SKM-1 treated with dmso at 0.1 percent for 144 hours (cell line): ENCODE measurements at regions not wholly inside any gene's neighbourhood (a gene's known extent, or its start where the extent isn't known, plus 50 kb on each side); places are given as distances from the start of the nearest gene placed in this dataset.
A peak's percentile ranks its signal among the peaks of the same experiment; 100 is the strongest.
"Not testable (repeated sequence)": the region's sequence is repeated elsewhere in the genome, so short reads cannot be mapped to it uniquely, and the experiment has no call there.

ENCODE experiments used
- DNase-seq: peaks from one replicate; lab custom pipeline; 2025; ENCODE audit not compliant: unreplicated experiment; lab: John Stamatoyannopoulos, UW

DNA sequence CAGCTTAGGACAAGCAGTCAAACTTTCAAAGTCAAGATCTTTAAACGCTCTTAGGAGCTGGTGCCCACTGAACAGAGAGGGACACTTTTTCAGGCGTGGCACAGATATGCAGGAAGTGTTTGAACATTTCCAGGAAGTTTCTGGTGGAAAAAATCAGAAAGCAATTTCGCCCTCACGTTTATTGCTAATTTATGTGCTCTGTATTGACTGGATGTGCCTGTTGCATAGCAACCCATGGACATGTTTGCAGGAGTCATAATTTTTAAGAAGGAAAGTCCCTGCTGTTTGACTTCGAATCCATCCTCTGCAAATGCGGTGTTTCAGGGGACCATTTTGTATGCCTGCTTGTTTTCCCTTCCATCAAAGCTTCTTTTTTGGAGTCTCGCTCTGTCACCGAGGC, 239.9 kb upstream of the IRF2BP2 start:
- DNase-seq: no peak

DNA sequence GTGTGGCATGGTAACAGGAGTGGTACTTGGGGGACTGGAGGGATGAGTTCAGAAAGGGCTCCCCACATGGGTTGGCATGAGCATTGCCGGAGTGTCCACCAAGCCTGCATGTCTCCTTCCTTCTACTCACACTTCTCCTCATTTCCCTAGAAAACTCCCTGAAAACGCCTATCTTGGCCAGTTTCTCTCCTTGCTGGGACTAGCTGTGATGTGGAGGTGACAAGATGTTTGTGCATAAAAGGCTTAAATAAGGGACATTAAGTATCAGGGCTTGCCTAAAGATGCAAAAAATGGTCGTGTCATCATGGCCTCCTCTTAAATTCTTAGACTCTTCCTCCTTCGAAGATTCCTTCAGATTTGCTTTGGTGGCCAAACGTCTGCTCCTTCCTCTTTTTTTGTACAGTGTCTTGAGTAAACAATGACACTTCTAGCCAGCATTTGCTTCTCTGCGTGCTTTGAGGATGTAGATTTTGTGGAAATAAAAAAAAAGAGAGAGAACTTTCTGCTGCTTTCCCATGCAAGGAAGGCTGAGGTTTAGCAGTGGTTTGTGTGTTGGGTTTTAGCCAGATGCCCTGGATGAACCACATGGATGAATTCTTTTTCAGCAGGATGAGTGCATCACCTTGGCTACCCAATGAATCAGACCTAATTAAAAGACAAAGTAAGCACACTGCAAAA, 239.1 kb upstream of the IRF2BP2 start:
- peak; percentile 98 for DNase-seq

GRCh38 chr1:234846813-234847212, 236.8 kb upstream of the IRF2BP2 start:
- not testable (repeated sequence) for DNase-seq

DNA sequence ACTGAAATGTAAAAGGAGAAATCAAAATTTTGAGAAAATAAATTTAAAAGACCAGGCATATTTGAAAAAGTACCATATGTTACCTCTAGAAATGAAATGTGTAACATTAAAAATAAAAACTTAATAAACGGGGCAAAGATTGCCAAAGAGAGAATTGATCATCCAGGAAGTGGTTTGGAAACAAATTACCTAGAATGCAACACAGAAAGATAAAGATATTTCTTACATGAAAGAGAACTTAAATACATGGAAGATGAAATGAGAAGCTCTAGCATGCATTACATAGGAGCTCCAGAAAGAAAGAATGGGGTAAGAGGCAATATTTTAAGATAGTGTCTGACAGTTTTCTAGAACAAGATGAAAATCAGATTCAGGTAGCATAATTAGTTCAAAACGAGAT, 235.9 kb upstream of the IRF2BP2 start:
- DNase-seq: no peak

DNA sequence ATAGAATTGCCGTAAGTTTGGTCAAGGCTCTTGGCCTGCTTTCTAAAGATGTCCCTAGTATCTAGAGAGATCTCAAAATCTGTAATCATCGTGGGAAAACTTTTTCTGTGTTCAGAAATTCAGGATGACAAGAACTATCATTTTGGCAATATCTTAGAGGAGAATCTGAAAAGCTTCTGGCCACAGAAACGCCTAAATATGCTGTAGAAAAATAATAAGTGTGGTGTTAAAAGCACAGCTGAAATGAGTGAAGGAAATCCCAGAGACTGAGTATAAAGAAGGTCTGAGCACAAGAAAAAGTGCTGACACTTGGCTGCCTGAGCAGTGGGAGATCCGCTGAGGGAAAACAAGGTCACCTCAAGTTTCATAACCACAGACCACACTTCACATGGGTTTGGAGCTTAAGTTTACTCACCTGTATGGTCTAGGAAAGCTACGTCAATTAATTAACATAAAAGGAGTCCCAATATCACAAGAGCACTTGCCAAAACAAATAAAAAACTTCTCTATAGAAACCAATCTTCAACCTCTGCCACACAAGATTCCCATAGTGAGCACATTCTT, 235.2 kb upstream of the IRF2BP2 start:
- DNase-seq: no peak

DNA sequence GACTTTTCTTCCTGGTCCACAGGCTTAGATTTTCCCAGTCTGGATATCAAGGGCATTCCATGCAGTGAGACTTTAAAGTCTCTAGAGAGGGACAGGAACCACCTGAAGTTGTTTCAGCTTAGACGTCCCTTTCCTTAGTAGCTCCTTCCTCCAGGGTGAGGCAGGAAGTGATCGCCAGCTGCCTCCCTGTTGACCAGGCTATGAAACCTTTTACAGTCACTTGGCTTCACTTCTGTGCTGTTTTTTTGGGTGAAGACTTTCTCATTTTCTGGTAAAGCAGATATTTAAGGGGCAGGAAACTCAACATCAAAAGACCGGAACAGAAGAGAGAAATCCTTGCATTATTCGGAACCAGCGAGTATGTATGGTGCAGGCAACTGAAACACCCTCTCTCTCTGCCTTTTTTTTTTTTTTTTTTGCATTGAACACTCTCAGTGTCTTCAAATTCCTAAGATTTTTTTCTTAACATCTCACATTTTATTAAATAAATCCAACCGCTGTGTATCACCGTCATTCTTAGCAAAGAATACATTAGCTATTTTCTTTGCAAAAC, 234.6 kb upstream of the IRF2BP2 start:
- peak; percentile 23 for DNase-seq

GRCh38 chr1:234843946-234844345, 234.0 kb upstream of the IRF2BP2 start:
- no peak for DNase-seq

GRCh38 chr1:234842726-234843641, 233.0 kb upstream of the IRF2BP2 start:
- DNase-seq: no peak

- DNase-seq: peak; percentile 100
These were observed 231.8 kb upstream of the IRF2BP2 start for GRCh38 chr1:234841710-234842231.

DNA sequence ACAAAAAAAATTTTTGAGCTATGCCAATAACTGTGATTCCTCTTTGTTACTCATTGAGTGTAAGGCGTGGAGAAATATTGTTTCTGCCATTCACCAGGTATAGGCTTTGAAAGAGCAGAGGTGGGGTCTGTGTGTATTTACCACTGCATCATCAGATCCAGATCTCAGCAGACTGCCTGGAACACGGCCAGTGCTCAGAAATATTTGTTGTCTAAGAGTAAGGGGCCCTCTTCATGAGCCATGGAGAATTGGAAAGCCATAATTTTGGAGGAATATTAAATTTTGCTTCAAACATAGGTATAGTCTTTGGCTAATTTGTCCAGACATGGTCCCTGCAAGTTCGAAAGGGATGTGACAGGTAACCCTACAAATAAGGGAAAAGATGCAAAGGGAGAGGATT, 231.3 kb upstream of the IRF2BP2 start:
- DNase-seq: no peak

- DNase-seq: no peak
These were observed 230.9 kb upstream of the IRF2BP2 start for GRCh38 chr1:234840843-234841242.

- DNase-seq: no peak
These were observed 230.3 kb upstream of the IRF2BP2 start for GRCh38 chr1:234840253-234840652.

DNA sequence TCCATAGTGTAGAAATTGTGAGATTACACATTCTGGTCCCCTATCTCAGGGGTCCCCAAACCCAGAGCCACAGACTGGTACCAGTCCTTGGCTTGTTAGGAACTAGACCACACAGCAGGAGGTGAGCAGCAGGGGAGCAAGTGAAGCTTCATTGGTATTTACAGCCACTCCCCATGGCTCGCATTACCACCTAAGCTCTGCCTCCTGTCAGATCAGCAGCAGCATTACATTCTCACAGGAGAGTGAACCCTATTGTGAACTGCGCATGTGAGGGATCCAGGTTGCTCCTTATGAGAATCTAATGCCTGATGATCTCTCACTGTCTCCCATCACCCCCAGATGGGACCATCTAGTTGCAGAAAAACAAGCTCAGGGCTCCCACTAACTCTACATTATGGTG, 229.7 kb upstream of the IRF2BP2 start:
- no peak for DNase-seq

DNA sequence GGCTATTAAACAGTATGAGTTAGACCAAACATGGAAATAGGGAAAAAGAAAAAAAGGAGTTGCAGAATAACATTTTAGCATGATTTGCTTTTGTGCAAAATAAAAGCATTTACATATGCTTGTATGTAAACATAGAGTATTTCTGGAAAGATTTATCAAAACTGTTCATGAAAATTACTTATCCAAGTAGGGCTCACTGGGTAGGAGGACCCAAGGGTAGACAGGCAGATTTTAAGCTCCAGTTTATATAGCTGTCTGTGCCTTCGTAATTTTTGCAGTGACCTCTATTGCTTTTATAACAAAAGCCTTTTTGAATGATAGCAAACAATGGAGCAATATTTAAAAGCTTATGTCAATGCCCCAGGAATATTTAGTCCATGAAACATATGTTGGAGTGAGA, 228.8 kb upstream of the IRF2BP2 start:
- no peak for DNase-seq

DNA sequence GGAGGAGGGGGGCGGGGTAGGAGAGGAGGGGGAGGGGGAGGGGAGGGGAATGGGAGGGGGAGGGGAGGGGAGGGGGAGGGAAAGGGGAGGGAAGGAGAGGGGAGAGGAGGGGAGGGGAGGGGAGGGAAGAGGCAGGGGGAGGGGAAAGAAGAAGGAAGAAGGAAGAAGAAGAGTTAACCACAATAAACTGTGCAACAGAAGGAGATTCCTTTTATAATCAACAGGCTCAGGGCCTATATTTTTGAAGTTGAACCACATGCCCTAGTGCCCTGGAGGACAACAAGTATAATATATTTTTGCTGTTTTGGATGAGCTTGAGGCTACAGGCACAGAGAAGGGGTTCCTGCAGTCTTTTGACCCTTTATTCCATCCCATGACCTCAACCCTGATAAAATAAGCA, 228.2 kb upstream of the IRF2BP2 start:
- peak; percentile 83 for DNase-seq

GRCh38 chr1:234837713-234838112, 227.7 kb upstream of the IRF2BP2 start:
- DNase-seq: peak; percentile 37

GRCh38 chr1:234836776-234837357, 226.9 kb upstream of the IRF2BP2 start:
- no peak for DNase-seq

DNA sequence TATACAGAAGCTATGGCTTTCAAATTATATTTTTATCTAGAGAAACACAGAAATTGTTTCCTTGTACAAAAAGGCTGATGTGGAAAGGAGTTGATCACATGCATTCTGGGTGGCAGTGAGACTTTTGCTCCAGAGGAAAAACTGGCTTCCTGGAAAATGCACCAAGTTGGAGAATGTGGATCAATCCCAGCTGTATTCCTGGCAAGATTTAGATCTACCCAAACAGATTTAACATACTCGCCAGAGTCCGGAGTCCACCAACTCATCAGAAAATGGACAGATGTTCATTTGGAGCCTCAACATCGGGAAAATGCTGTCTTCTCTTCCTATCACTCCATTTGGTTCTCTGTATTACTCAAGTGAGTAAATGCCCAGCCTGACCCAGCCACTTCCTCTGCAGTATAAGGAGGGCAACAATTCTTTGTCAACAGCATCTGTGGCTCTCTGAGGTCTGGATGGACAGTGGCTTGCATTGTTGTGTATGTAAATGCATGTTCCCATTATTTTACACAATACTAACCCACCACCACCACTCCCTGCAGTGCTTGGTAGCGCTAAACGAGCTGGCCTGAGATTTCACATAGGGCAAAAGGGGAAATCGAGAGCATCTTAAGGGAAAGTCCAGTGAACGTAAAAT, 226.2 kb upstream of the IRF2BP2 start:
- DNase-seq: peak; percentile 76

DNA sequence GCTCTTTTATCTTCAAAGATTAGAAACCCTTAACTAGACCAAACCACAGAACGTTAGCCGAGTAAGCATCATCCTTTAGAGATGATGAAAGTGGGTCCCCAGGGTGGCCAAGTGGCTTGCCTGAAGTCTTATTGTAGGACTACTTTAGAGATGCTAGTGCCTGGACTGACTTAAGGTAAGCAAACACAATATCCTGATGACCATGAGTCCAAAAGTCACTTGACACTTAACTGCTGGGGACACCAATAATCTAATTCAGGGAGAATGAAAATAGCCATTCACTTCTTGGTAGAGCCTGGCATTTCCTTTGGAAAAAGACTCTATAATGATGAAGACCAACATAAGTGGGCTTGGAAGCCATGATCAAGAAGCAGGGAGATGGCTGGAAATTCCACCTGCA, 225.3 kb upstream of the IRF2BP2 start:
- no peak for DNase-seq

DNA sequence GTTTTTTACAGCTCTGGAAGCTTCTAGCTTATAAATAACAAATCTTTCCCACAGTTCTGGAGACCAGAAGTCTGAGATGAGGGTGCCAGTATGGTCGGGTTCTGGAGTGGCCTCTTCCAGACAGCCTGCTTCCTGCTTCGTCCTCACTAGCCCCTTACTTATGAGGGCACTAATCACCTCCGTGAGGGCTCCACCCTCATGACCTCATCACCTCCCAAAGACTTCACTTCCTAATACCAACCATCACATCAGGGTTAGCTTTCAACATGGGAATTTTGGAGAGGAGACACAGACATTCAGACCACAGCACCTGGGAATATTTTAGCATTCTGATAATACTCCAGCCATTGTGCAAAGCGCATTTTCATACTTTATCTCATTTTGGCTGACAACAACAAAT, 223.7 kb upstream of the IRF2BP2 start:
- DNase-seq: no peak

DNA sequence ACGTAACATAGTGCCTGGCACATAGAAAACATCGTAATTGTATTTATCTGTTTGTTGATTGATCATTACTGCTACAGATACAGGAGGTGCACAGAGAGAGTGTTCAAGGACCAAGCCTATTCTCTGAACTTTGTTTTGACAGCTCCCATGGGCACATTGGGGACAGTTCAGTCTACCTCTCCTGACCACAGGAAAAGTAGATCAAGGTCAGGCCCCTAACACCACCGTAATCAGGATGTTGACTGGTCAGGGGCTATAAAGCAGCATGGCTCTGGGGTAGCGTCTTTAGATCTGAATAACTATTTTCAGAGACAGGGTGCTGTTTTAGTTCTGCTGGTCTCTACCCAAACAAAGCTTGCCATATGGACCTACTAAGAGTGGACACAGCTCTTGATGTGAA, 223.1 kb upstream of the IRF2BP2 start:
- no peak for DNase-seq
